GM19452 (cell line): ENCODE measurements at regions not wholly inside any gene's neighbourhood (a gene's known extent, or its start where the extent isn't known, plus 50 kb on each side); places are given as distances from the start of the nearest gene placed in this dataset.

Experiments
- ATAC-seq: cut with Tn5 transposase; IDR thresholded peaks from one replicate; pipeline ENCODE4 v1.9.1; 2021; ENCODE audit not compliant: unreplicated experiment

DNA sequence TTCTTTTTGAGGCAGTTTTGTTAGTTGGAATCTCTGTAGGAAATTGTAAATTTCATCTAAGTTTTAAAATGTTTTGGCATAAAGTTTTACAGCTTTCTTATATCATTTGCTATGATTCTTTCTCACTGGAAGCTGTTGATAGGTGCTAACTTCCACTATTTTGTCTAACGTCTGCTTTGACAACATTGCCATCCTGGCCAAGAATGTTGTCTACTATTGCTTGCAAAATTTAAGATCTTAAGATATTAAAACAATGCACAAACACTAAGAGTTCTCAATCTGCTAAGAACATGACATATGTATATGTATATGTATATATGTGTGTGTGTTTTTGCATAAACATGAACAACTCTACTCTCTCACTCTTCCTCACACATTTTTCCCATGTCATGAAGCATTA, 64.1 kb upstream of the MDGA2 start:
- no peak for ATAC-seq

DNA sequence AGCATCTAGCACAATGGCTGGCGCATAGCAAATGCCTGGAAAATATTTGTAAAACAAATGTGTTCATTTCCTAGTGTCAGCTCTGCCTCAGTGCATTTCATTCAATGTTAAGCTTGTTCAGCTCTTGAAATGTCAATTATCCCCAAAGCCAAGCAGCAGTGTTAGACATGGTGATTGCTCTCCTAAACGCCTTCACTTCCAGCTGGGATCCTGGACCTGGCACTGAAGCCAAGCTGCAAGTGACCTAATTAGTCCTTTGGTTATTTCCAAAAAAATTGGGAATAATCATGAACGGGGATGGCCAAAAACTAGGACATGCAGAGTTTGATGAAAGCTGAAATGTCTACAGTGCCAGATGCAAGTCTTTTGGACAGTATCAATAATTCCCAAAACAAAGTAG, 54.9 kb upstream of the MDGA2 start:
- no peak for ATAC-seq
